WI38 (cell line): ENCODE measurements at regions not wholly inside any gene's neighbourhood (a gene's known extent, or its start where the extent isn't known, plus 50 kb on each side); places are given as distances from the start of the nearest gene placed in this dataset.

Source experiments
- H3K4me3 ChIP-seq: 2 replicates; pipeline ENCODE4 v1.5.1; 2011; ENCODE audit warnings: low read depth, mild to moderate bottlenecking, control low read depth, low read length
- TF ChIP-seq, protein P1 (sequence below): IDR thresholded peaks from 2 replicates; pipeline ENCODE4 v1.5.1; 2012; ENCODE audit warnings: low read depth, mild to moderate bottlenecking, control low read depth, low read length

DNA sequence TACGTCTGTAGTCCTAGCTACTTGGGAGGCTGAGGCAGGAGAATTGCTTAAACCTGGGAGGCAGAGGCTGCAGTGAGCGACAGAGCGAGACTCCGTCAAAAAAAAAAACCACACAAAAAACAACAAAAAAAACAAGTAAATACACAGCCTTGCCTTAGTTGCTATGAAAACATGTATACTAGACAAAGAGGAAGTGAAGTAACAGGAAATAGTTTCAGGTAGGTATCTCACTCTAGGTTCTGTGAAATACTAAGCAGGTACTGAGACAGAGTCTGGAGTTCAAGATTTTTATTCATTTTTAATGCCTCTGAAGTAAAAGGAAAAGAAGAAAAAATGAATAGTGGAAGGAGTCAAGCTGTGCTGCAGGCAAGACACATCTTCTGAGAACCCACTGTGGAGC, 687.9 kb upstream of the RGMB start:
- no peak overlapping the region for H3K4me3 ChIP-seq
- TF ChIP-seq, protein P1, sequence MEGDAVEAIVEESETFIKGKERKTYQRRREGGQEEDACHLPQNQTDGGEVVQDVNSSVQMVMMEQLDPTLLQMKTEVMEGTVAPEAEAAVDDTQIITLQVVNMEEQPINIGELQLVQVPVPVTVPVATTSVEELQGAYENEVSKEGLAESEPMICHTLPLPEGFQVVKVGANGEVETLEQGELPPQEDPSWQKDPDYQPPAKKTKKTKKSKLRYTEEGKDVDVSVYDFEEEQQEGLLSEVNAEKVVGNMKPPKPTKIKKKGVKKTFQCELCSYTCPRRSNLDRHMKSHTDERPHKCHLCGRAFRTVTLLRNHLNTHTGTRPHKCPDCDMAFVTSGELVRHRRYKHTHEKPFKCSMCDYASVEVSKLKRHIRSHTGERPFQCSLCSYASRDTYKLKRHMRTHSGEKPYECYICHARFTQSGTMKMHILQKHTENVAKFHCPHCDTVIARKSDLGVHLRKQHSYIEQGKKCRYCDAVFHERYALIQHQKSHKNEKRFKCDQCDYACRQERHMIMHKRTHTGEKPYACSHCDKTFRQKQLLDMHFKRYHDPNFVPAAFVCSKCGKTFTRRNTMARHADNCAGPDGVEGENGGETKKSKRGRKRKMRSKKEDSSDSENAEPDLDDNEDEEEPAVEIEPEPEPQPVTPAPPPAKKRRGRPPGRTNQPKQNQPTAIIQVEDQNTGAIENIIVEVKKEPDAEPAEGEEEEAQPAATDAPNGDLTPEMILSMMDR: no peak

DNA sequence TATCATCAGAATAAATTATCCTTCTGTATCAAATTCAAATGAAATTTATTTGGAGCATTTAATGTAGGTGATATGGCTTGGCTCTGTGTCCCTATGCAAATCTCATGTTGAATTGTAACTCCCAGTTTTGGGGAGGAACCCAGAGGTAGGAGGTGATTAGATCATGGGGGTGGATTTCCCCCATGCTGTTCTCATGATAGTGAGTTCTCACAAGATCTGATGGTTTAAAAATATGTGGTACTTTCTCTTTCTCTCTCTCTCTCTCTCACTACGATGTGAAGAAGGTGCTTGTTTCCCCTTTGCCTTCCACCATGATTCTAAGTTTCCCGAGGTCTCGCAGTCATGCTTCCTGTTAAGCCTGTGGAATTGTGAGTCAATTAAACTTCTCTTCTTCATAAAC, 678.4 kb upstream of the RGMB start:
- TF ChIP-seq, protein P1: no peak
- H3K4me3 ChIP-seq: no peak overlapping the region

DNA sequence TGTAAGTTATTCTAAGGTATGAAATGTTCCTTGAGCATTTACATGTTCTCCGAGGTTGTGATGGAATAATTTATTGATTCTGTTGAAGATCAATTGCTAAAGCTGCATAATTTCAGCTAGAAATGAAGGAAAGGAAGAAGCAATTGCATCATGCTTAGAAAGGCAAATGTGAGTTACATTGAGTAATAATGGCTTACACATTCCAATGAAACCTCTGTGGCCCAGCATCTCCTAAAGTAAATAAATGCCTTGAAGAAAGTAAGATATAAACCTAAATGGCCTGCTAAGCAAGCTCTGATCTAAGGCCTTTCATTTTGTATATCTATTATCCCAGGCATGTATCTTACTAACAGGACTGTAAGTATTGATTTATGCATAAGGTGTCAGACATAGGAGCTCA, 677.3 kb upstream of the RGMB start:
- TF ChIP-seq, protein P1: no peak
- H3K4me3 ChIP-seq: no peak overlapping the region

DNA sequence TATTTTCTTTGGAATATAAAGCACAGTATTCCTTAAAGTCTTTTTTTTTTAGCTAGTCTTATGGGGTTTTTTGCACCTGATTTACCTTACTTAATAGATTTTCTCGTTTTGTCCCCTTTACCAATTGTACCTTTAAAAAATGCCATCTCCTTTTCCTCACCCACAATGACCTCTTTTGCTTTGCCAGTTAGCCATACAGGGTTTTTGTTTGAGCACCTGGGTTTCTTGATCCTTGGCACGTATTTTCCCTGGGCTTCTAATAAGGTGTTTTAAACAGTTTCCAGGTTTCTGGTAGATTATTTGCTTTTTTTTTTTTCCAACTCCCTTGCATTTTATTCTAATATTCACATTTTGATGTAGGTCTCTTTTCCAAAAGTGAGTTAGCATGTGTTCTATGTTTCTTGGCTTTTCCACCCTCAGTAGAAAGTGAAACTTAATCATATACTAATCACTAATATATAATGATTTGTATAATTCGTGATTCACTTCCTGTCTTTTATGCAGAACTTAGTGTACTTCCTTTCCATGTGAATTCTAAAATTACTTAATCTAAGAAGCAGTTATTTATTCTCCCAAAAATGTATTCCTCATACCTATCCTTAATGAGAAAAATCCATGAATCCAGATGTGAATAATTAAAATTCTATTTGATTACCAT, 673.9 kb upstream of the RGMB start:
- TF ChIP-seq, protein P1: no peak
- H3K4me3 ChIP-seq: no peak overlapping the region

DNA sequence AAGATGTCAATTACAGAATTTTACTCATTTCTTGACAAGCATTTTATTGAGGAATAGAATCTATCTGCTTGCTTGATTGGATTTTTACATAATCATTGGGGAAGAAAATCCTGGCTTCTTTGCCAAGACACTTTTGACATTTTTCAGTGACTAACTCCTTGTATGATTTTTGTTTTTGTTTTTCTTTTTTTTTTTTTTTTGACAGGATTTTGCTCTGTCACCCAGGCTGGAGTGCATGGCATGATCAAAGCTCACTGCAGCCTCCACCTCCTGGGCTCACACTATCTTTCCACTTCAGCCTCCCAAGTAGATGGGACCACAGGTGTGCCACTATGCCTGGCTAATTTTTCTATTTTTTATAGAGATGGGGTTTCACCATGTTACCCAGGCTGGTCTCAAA, 672.3 kb upstream of the RGMB start:
- TF ChIP-seq, protein P1: no peak
- no peak overlapping the region for H3K4me3 ChIP-seq

DNA sequence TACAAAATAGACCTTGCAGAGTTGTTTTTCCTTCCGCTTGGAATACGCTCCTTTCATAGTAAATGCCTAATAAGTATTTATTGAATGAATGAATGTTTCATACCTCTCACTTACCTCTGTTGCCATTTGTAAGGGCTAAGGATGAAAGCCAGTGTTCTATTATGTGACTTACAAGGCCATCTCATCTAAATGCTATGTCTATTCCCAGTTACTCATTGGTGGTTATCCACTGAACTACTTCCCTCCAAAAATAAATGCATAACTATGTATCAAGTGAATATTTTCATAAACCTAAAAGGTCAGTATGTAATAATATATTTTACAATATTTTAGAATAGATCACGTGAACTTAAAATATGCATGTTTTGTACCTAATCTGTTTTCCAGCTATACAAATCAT, 670.5 kb upstream of the RGMB start:
- TF ChIP-seq, protein P1: no peak
- H3K4me3 ChIP-seq: no peak overlapping the region

DNA sequence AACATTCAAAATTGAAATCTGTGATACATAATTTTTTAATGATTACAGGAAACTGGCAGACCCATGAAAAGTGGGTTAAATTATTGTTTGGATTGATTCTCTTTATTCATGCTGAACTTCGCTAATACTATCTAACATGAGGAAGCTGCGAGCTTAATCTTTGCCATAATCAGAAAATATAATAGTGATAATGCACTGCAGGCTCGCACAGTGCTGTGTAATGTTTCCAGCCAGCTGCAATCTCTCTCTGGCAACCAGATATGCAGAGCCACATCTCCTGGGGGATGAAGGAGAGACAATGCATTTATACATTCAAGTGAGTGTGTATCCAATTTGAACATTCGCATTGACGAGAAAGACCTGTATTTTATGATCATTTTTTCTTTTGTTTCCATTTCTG, 669.7 kb upstream of the RGMB start:
- H3K4me3 ChIP-seq: no peak overlapping the region
- TF ChIP-seq, protein P1: no peak
